Stomach (tissue), 4 donors: ENCODE measurements at regions not wholly inside any gene's neighbourhood (a gene's known extent, or its start where the extent isn't known, plus 50 kb on each side); places are given as distances from the start of the nearest gene placed in this dataset.
"Not testable (repeated sequence)": the region's sequence is repeated elsewhere in the genome, so short reads cannot be mapped to it uniquely, and the experiment has no call there.

Source experiments
- CTCF ChIP-seq, 7 experiments: fragments of 450-650 bp in 4 of 7; fragments of 200-600 bp in 3 of 7; sonication (generic) in 3 of 7; IDR thresholded peaks; one replicate each; pipeline ENCODE4 v1.5.1; 2016 to 2019; ENCODE audit warnings: antibody characterized with exemption in 7 of 7, control low read depth in 2 of 7, mild to moderate bottlenecking in 1 of 7
- POLR2A ChIP-seq, 4 donors: fragments of 450-650 bp; IDR thresholded peaks; one replicate each; pipeline ENCODE4 v1.6.1; 2016; ENCODE audit warnings: antibody characterized with exemption in 4 of 4, control low read depth in 2 of 4, mild to moderate bottlenecking in 1 of 4, moderate library complexity in 1 of 4

DNA sequence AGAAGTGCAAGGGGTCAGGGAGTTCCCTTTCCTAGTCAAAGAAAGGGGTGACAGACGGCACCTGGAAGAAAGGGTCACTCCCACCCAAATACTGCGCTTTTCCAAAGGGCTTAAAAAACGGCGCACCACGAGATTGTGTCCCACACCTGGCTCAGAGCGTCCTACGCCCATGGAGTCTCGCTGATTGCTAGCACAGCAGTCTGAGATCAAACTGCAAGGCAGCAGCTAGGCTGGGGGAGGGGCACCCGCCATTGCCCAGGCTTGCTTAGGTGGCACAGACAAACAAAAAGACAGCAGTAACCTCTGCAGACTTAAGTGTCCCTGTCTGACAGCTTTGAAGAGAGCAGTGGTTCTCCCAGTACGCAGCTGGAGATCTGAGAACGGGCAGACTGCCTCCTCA is 402.4 kb upstream of the KLF12 start:
- not testable (repeated sequence) for TF ChIP-seq POLR2A, CTCF (IDR thresholded peaks at IDR 0.05)
